Panc1 (cell line): ENCODE measurements at regions not wholly inside any gene's neighbourhood (a gene's known extent, or its start where the extent isn't known, plus 50 kb on each side); places are given as distances from the start of the nearest gene placed in this dataset.

ENCODE experiments used
- ATAC-seq: fragments of 200-7000 bp; cut with Tn5 transposase; 2 replicates; pipeline ENCODE4 v1.9.1; 2020; ENCODE audit warnings: mild to moderate bottlenecking, moderate library complexity
- BruUV-seq: library from RNA; stranded (reverse); fragments of 400-500 nt; replicated peaks from 2 replicates; lab custom pipeline; 2021; lab: Mats Ljungman, UMichigan
- CTCF ChIA-PET: fragments of 300-600 bp; sonication (Branson Sonifier 250); formaldehyde crosslinking; loops from one replicate; lab custom pipeline; 2022; ENCODE audit warnings: antibody characterized with exemption; lab: Charles Lee
- POLR2A ChIA-PET: fragments of 300-600 bp; sonication (Branson Sonifier 250); formaldehyde crosslinking; loops from one replicate; lab custom pipeline; 2022; ENCODE audit warnings: antibody characterized with exemption; lab: Charles Lee
- DNase-seq: peaks from one replicate; pipeline ENCODE4 v3.0.0-alpha.2; 2010; ENCODE audit warnings: low read depth, low spot score
- H3K27ac ChIP-seq: 2 replicates; pipeline ENCODE4 v1.5.1; 2011; ENCODE audit warnings: mild to moderate bottlenecking, low read length, inconsistent platforms
- H3K27me3 ChIP-seq: fragments of 200-500 bp; sonication (Bioruptor generic); 2 replicates; pipeline ENCODE4 v1.6.0; 2014; ENCODE audit warnings: low read length, inconsistent platforms; ENCODE audit not compliant: control insufficient read depth, insufficient read depth
- H3K36me3 ChIP-seq: fragments of 200-500 bp; sonication (Bioruptor generic); 2 replicates; pipeline ENCODE4 v1.5.1; 2014; ENCODE audit warnings: inconsistent platforms, mild to moderate bottlenecking, low read length, moderate library complexity; ENCODE audit not compliant: control insufficient read depth, insufficient read depth
- H3K4me1 ChIP-seq: 2 replicates; pipeline ENCODE4 v1.5.1; 2011; ENCODE audit warnings: inconsistent platforms, mild to moderate bottlenecking, low read length, moderate library complexity; ENCODE audit not compliant: control insufficient read depth, insufficient read depth
- H3K4me3 ChIP-seq, 2 experiments: 2 replicates each; pipeline ENCODE4 v1.5.1; 2011 to 2012; ENCODE audit warnings: low read depth in 2 of 2, low read length in 2 of 2, mild to moderate bottlenecking in 2 of 2, inconsistent platforms in 1 of 2, moderate library complexity in 1 of 2
- H3K9me3 ChIP-seq: fragments of 200-500 bp; sonication (Bioruptor generic); 2 replicates; pipeline ENCODE4 v1.5.1; 2014; ENCODE audit warnings: low read depth, mild to moderate bottlenecking, inconsistent platforms, low read length, moderate library complexity; ENCODE audit not compliant: control insufficient read depth, insufficient read depth
- CTCF ChIP-seq: fragments of 450-650 bp; IDR thresholded peaks from 2 replicates; pipeline ENCODE4 v1.5.1; 2017; ENCODE audit warnings: mild to moderate bottlenecking
- POLR2AphosphoS5 ChIP-seq: IDR thresholded peaks from 2 replicates; pipeline ENCODE4 v1.6.1; 2012; ENCODE audit warnings: mild to moderate bottlenecking, low read depth, low read length, moderate library complexity
- REST ChIP-seq, 2 experiments: IDR thresholded peaks; 2 replicates each; pipeline ENCODE4 v1.6.1; 2011 to 2012; ENCODE audit warnings: low read depth in 2 of 2, control low read depth in 1 of 2, low read length in 1 of 2, mild to moderate bottlenecking in 1 of 2, moderate library complexity in 1 of 2; ENCODE audit not compliant: insufficient read depth in 1 of 2
- SIN3A ChIP-seq: IDR thresholded peaks from 2 replicates; pipeline ENCODE4 v1.6.1; 2012; ENCODE audit warnings: low read depth, mild to moderate bottlenecking, low read length, moderate library complexity, borderline replicate concordance; ENCODE audit not compliant: insufficient read depth
- TCF7L2 ChIP-seq: IDR thresholded peaks from 2 replicates; pipeline ENCODE4 v1.6.1; 2011; ENCODE audit warnings: mild to moderate bottlenecking, low read depth, low read length, inconsistent platforms
- in situ Hi-C: cut with HindIII; loops from 2 replicates; pipeline ENCODE4 v1.10.0; 2016; ENCODE audit warnings: low sequenced_read_pairs, low pct_unique_long_range_greater_than_20kb
- intact Hi-C: fragments of 100-400 bp; cut with micrococcal nuclease; formaldehyde crosslinking; loops from one replicate; pipeline ENCODE4 v1.10.0; 2022; ENCODE audit not compliant: unreplicated experiment

- H3K27me3 ChIP-seq: 0 out of 2 replicates have a peak, but pooled peaks cover 2% of the 10 kb centered on the region
- ATAC-seq: no peak
- no peaks in the 10 kb centered on the region for H3K9me3 ChIP-seq
- BruUV-seq: no TSS peak
- no peak overlapping the region for H3K27ac ChIP-seq
- H3K4me1 ChIP-seq: no peaks in the 10 kb centered on the region
- DNase-seq: no peak
- intact Hi-C loops: no loop called here
- no peak overlapping the region for H3K4me3 ChIP-seq
- in situ Hi-C loops: no loop called here
- ChIA-PET CTCF (no interaction called here), POLR2A (interaction anchor here (0.6 kb wide), 1 partner anchor 137 kb away, joined by 3 read pairs; no protein-coding TSS in a partner anchor)
- TF ChIP-seq CTCF (no peak), SIN3A (no peak), POLR2AphosphoS5 (no peak), REST (IDR thresholded peaks at IDR 0.05; ENCODE audit: insufficient read depth in 1 of 2, low read depth in 2 of 2, low read length in 1 of 2) (no peak), TCF7L2 (no peak)
- H3K36me3 ChIP-seq: no peaks in the 10 kb centered on the region
These were observed 231.2 kb upstream of the LHX5 start for GRCh38 chr12:113702836-113703235.

- ChIA-PET CTCF (no interaction called here), POLR2A (no interaction called here)
- in situ Hi-C loops: no loop called here
- Histone ChIP-seq H3K4me1 (no peaks in the 10 kb centered on the region), H3K36me3 (no peaks in the 10 kb centered on the region), H3K9me3 (no peaks in the 10 kb centered on the region), H3K4me3 (no peak overlapping the region), H3K27ac (no peak overlapping the region), H3K27me3 (0 out of 2 replicates have a peak, but pooled peaks cover 2% of the 10 kb centered on the region)
- BruUV-seq: no TSS peak
- TF ChIP-seq CTCF: no peak
- no peak for TF ChIP-seq POLR2AphosphoS5
- TF ChIP-seq TCF7L2: no peak
- TF ChIP-seq SIN3A: no peak
- TF ChIP-seq REST (IDR thresholded peaks at IDR 0.05; ENCODE audit: insufficient read depth in 1 of 2, low read depth in 2 of 2, low read length in 1 of 2): no peak
- intact Hi-C loops: no loop called here
- DNase-seq (no peak), ATAC-seq (no peak)
These were observed 230.6 kb upstream of the LHX5 start for GRCh38 chr12:113702276-113702675.
